GM12891 (cell line): ENCODE measurements at regions not wholly inside any gene's neighbourhood (a gene's known extent, or its start where the extent isn't known, plus 50 kb on each side); places are given as distances from the start of the nearest gene placed in this dataset.

Source experiments
- POLR2A ChIP-seq: IDR thresholded peaks from 2 replicates; pipeline ENCODE4 v1.6.1; 2011; ENCODE audit warnings: low read depth, low read length, control low read depth
- SPI1 ChIP-seq: IDR thresholded peaks from 2 replicates; pipeline ENCODE4 v1.6.1; 2011; ENCODE audit warnings: low read depth, low read length, control low read depth

DNA sequence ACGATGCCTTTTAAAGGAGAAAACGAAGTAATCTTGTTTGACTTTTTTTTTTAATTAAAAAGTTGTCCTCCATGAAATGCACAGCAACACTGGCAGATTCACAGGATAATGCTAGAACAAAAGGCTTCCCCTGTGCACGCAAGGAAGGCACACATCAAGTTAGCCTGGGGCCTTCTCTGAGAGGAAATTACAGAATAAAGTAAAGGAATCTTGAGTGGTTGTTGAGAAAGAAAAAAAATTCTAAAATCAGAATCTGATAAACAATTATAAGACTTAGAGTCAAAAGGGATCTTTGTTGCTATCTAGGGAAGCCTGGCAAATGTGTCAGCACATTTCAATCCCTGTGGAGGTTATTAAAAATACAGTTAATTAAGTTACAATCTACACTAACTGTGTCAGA, 946.0 kb downstream of the IGSF11 start:
- no peak for TF ChIP-seq SPI1
- no peak for TF ChIP-seq POLR2A
